Liver (tissue), 8 donors: ENCODE measurements at regions not wholly inside any gene's neighbourhood (a gene's known extent, or its start where the extent isn't known, plus 50 kb on each side); places are given as distances from the start of the nearest gene placed in this dataset.

Experiments
- DNase-seq: peaks from one replicate; pipeline ENCODE4 v3.0.0-alpha.2; 2017; ENCODE audit warnings: low spot score
- H3K27ac ChIP-seq, 2 donors: one replicate each; pipeline ENCODE4 v1.7.0; 2013; ENCODE audit warnings: inconsistent platforms in 2 of 2, low read length in 2 of 2, control low read depth in 1 of 2, low read depth in 1 of 2, mild to moderate bottlenecking in 1 of 2
- H3K27me3 ChIP-seq, 4 donors: one replicate each; pipeline versions ENCODE4 v1.6.1 to v1.7.0; 2013; ENCODE audit warnings: low read length in 3 of 4, inconsistent platforms in 1 of 4, mild to moderate bottlenecking in 1 of 4, moderate library complexity in 1 of 4; ENCODE audit not compliant: control insufficient read depth in 4 of 4, insufficient read depth in 4 of 4
- H3K36me3 ChIP-seq, 4 donors: one replicate each; pipeline versions ENCODE4 v1.6.1 to v1.7.0; 2013; ENCODE audit warnings: low read length in 3 of 4, mild to moderate bottlenecking in 3 of 4, low read depth in 1 of 4, moderate library complexity in 1 of 4; ENCODE audit not compliant: control insufficient read depth in 4 of 4, insufficient read depth in 3 of 4
- H3K4me1 ChIP-seq, 4 donors: one replicate each; pipeline versions ENCODE4 v1.6.1 to v1.7.0; 2013; ENCODE audit warnings: low read length in 3 of 4, mild to moderate bottlenecking in 3 of 4, moderate library complexity in 1 of 4; ENCODE audit not compliant: control insufficient read depth in 4 of 4, insufficient read depth in 4 of 4
- H3K4me3 ChIP-seq, 3 donors: one replicate each; pipeline versions ENCODE4 v1.6.1 to v1.7.0; 2013; ENCODE audit warnings: low read length in 3 of 3, control low read depth in 1 of 3, low read depth in 1 of 3, mild to moderate bottlenecking in 1 of 3
- H3K9ac ChIP-seq, 2 donors: one replicate each; pipeline ENCODE4 v1.7.0; 2013; ENCODE audit warnings: low read length in 2 of 2, mild to moderate bottlenecking in 2 of 2, moderate library complexity in 2 of 2, control low read depth in 1 of 2, low read depth in 1 of 2
- H3K9me3 ChIP-seq, 4 donors: one replicate each; pipeline versions ENCODE4 v1.6.1 to v1.7.0; 2013; ENCODE audit warnings: low read length in 3 of 4; ENCODE audit not compliant: control insufficient read depth in 4 of 4
- EGR1 ChIP-seq, 2 donors: IDR thresholded peaks; 2 replicates each; pipeline ENCODE4 v1.6.1; 2016 to 2018; ENCODE audit warnings: antibody characterized with exemption in 2 of 2, low read depth in 2 of 2
- FOXA1 ChIP-seq: IDR thresholded peaks from 2 replicates; pipeline ENCODE4 v1.6.1; 2016; ENCODE audit warnings: antibody characterized with exemption
- FOXA2 ChIP-seq: IDR thresholded peaks from 2 replicates; pipeline ENCODE4 v1.6.1; 2016; ENCODE audit warnings: antibody characterized with exemption
- GABPA ChIP-seq, 2 donors: IDR thresholded peaks in 1 of 2; conservative IDR thresholded peaks in 1 of 2; 2 replicates each; pipeline ENCODE4 v1.6.1; 2016; ENCODE audit warnings: antibody characterized with exemption in 2 of 2, mild to moderate bottlenecking in 1 of 2, moderate library complexity in 1 of 2
- HNF4A ChIP-seq, 2 donors: conservative IDR thresholded peaks; 2 replicates each; pipeline ENCODE4 v1.6.1; 2016; ENCODE audit warnings: antibody characterized with exemption in 2 of 2, mild to moderate bottlenecking in 2 of 2
- HNF4G ChIP-seq: IDR thresholded peaks from 2 replicates; pipeline ENCODE4 v1.6.1; 2016; ENCODE audit warnings: antibody characterized with exemption
- JUND ChIP-seq, 2 donors: IDR thresholded peaks; 2 replicates each; pipeline ENCODE4 v1.6.1; 2016; ENCODE audit warnings: antibody characterized with exemption in 2 of 2
- MAX ChIP-seq: IDR thresholded peaks from 2 replicates; pipeline ENCODE4 v1.6.1; 2016; ENCODE audit warnings: antibody characterized with exemption
- NR2F2 ChIP-seq: IDR thresholded peaks from 2 replicates; pipeline ENCODE4 v1.6.1; 2016; ENCODE audit warnings: antibody characterized with exemption
- RAD21 ChIP-seq, 2 donors: IDR thresholded peaks; 2 replicates each; pipeline ENCODE4 v1.6.1; 2016; ENCODE audit warnings: antibody characterized with exemption in 2 of 2, mild to moderate bottlenecking in 2 of 2
- RXRA ChIP-seq, 2 donors: IDR thresholded peaks; 2 replicates each; pipeline ENCODE4 v1.6.1; 2017 to 2018; ENCODE audit warnings: antibody characterized with exemption in 2 of 2, mild to moderate bottlenecking in 1 of 2
- SP1 ChIP-seq: IDR thresholded peaks from 2 replicates; pipeline ENCODE4 v1.6.1; 2018; ENCODE audit warnings: antibody characterized with exemption, mild to moderate bottlenecking
- TAF1 ChIP-seq: conservative IDR thresholded peaks from 2 replicates; pipeline ENCODE4 v1.6.1; 2016; ENCODE audit warnings: antibody characterized with exemption, mild to moderate bottlenecking
- YY1 ChIP-seq: IDR thresholded peaks from 2 replicates; pipeline ENCODE4 v1.6.1; 2016; ENCODE audit warnings: antibody characterized with exemption, mild to moderate bottlenecking
- WGBS: extraction: QIAGEN DNeasy Blood & Tissue Kit; methylation state at CpG from one replicate; pipeline ENCODE4 v1.1.7; 2013; 5-methylcytosine and 5-hydroxymethylcytosine counted together
- TF ChIP-seq, protein P1 (sequence below): IDR thresholded peaks from 2 replicates; pipeline ENCODE4 v1.6.1; 2016; ENCODE audit warnings: antibody characterized with exemption
- TF ChIP-seq, protein P2 (sequence below): IDR thresholded peaks from 2 replicates; pipeline ENCODE4 v1.6.1; 2016; ENCODE audit warnings: antibody characterized with exemption
- TF ChIP-seq, protein P3 (sequence below): IDR thresholded peaks from 2 replicates; pipeline ENCODE4 v1.6.1; 2016; ENCODE audit warnings: antibody characterized with exemption, mild to moderate bottlenecking
- TF ChIP-seq, protein P4 (sequence below): fragments of 150-350 bp; IDR thresholded peaks from 2 replicates; pipeline ENCODE4 v1.5.1; 2017; ENCODE audit warnings: improper control_type of control experiment, low read depth, low read length; ENCODE audit not compliant: missing input control
- donor health status: healthy.
- donor health status: healthy.
- donor health status: healthy.
- donor health status: healthy.
- donor health status: healthy.

DNA sequence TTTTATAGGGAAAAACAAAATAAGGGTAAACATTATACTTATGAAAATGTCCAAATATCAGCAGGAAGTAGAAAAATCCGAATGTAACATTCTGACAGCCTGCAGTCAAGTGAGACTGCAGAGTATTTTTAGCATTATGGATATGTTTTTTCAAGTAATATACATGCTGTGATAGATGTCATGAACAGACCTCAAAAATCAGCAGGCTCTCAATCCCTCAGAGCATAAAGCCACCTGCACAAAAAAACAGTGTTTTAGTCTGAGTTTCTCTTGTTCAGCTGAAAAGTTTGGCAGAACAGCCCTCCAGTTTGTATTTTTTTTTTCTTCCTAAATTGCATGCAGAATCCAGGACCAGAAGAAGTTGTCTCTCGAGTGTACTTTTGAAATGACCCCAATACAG lies 219.1 kb upstream of the FMN2 start:
- Histone ChIP-seq H3K4me1 (no peaks in the 10 kb centered on the region), H3K4me3 (no peak overlapping the region), H3K36me3 (no peaks in the 10 kb centered on the region), H3K27ac (no peak overlapping the region), H3K9ac (no peak overlapping the region), H3K27me3 (peaks cover 0 to 4% (median 0%) of the 10 kb centered on the region in 4 donors), H3K9me3 (no peaks in the 10 kb centered on the region)
- 54% methylated on average over 2 of the region's 2 CpGs for WGBS
- DNase-seq = no peak
- TF ChIP-seq EGR1 (IDR thresholded peaks at IDR 0.05; ENCODE audit: low read depth in 2 of 2) = no peak
- TF ChIP-seq FOXA2 = no peak
- TF ChIP-seq TAF1 = no peak
- TF ChIP-seq, protein P1, sequence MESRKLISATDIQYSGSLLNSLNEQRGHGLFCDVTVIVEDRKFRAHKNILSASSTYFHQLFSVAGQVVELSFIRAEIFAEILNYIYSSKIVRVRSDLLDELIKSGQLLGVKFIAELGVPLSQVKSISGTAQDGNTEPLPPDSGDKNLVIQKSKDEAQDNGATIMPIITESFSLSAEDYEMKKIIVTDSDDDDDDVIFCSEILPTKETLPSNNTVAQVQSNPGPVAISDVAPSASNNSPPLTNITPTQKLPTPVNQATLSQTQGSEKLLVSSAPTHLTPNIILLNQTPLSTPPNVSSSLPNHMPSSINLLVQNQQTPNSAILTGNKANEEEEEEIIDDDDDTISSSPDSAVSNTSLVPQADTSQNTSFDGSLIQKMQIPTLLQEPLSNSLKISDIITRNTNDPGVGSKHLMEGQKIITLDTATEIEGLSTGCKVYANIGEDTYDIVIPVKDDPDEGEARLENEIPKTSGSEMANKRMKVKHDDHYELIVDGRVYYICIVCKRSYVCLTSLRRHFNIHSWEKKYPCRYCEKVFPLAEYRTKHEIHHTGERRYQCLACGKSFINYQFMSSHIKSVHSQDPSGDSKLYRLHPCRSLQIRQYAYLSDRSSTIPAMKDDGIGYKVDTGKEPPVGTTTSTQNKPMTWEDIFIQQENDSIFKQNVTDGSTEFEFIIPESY = no peak
- no peak for TF ChIP-seq JUND (IDR thresholded peaks at IDR 0.05)
- no peak for TF ChIP-seq GABPA (IDR thresholded peaks at IDR 0.05 in 1 of 2, conservative IDR thresholded peaks at IDR 0.05 in 1 of 2)
- TF ChIP-seq SP1 = no peak
- TF ChIP-seq MAX = no peak
- TF ChIP-seq RAD21 (IDR thresholded peaks at IDR 0.05) = no peak
- TF ChIP-seq YY1 = no peak
- TF ChIP-seq, protein P2, sequence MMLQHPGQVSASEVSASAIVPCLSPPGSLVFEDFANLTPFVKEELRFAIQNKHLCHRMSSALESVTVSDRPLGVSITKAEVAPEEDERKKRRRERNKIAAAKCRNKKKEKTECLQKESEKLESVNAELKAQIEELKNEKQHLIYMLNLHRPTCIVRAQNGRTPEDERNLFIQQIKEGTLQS = no peak
- no peak for TF ChIP-seq NR2F2
- TF ChIP-seq, protein P3, sequence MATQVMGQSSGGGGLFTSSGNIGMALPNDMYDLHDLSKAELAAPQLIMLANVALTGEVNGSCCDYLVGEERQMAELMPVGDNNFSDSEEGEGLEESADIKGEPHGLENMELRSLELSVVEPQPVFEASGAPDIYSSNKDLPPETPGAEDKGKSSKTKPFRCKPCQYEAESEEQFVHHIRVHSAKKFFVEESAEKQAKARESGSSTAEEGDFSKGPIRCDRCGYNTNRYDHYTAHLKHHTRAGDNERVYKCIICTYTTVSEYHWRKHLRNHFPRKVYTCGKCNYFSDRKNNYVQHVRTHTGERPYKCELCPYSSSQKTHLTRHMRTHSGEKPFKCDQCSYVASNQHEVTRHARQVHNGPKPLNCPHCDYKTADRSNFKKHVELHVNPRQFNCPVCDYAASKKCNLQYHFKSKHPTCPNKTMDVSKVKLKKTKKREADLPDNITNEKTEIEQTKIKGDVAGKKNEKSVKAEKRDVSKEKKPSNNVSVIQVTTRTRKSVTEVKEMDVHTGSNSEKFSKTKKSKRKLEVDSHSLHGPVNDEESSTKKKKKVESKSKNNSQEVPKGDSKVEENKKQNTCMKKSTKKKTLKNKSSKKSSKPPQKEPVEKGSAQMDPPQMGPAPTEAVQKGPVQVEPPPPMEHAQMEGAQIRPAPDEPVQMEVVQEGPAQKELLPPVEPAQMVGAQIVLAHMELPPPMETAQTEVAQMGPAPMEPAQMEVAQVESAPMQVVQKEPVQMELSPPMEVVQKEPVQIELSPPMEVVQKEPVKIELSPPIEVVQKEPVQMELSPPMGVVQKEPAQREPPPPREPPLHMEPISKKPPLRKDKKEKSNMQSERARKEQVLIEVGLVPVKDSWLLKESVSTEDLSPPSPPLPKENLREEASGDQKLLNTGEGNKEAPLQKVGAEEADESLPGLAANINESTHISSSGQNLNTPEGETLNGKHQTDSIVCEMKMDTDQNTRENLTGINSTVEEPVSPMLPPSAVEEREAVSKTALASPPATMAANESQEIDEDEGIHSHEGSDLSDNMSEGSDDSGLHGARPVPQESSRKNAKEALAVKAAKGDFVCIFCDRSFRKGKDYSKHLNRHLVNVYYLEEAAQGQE = no peak
- no peak for TF ChIP-seq HNF4A (conservative IDR thresholded peaks at IDR 0.05)
- TF ChIP-seq FOXA1 = no peak
- no peak for TF ChIP-seq HNF4G
- TF ChIP-seq, protein P4, sequence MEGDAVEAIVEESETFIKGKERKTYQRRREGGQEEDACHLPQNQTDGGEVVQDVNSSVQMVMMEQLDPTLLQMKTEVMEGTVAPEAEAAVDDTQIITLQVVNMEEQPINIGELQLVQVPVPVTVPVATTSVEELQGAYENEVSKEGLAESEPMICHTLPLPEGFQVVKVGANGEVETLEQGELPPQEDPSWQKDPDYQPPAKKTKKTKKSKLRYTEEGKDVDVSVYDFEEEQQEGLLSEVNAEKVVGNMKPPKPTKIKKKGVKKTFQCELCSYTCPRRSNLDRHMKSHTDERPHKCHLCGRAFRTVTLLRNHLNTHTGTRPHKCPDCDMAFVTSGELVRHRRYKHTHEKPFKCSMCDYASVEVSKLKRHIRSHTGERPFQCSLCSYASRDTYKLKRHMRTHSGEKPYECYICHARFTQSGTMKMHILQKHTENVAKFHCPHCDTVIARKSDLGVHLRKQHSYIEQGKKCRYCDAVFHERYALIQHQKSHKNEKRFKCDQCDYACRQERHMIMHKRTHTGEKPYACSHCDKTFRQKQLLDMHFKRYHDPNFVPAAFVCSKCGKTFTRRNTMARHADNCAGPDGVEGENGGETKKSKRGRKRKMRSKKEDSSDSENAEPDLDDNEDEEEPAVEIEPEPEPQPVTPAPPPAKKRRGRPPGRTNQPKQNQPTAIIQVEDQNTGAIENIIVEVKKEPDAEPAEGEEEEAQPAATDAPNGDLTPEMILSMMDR = no peak
- TF ChIP-seq RXRA (IDR thresholded peaks at IDR 0.05) = no peak
